ENCODE measurements at regions not wholly inside any gene's neighbourhood (a gene's known extent, or its start where the extent isn't known, plus 50 kb on each side); places are given as distances from the start of the nearest gene placed in this dataset.

GRCh38 chr3:161602918-161603317, 106.3 kb downstream of the OTOL1 start:
- no peak for TF ChIP-seq ZNF138 (CRISPR knock-in tag; conservative IDR thresholded peaks at IDR 0.05)
- no peak for TF ChIP-seq CBFB (CRISPR knock-in tag; IDR thresholded peaks at IDR 0.05; ENCODE audit: low read depth)
- TF ChIP-seq, protein P1, sequence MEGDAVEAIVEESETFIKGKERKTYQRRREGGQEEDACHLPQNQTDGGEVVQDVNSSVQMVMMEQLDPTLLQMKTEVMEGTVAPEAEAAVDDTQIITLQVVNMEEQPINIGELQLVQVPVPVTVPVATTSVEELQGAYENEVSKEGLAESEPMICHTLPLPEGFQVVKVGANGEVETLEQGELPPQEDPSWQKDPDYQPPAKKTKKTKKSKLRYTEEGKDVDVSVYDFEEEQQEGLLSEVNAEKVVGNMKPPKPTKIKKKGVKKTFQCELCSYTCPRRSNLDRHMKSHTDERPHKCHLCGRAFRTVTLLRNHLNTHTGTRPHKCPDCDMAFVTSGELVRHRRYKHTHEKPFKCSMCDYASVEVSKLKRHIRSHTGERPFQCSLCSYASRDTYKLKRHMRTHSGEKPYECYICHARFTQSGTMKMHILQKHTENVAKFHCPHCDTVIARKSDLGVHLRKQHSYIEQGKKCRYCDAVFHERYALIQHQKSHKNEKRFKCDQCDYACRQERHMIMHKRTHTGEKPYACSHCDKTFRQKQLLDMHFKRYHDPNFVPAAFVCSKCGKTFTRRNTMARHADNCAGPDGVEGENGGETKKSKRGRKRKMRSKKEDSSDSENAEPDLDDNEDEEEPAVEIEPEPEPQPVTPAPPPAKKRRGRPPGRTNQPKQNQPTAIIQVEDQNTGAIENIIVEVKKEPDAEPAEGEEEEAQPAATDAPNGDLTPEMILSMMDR (IDR thresholded peaks at IDR 0.05): no peak
- no peak for TF ChIP-seq NR3C1 (CRISPR knock-in tag; conservative IDR thresholded peaks at IDR 0.05; ENCODE audit: low read depth)
- no peak for TF ChIP-seq NFYB (CRISPR knock-in tag; conservative IDR thresholded peaks at IDR 0.05; ENCODE audit: low read depth)
- no peak for TF ChIP-seq E2F1 (CRISPR knock-in tag; IDR thresholded peaks at IDR 0.05)
- no peak for TF ChIP-seq ELF4 (CRISPR knock-in tag; IDR thresholded peaks at IDR 0.05; ENCODE audit: low read depth)
- TF ChIP-seq STAT6 (CRISPR knock-in tag; conservative IDR thresholded peaks at IDR 0.05; ENCODE audit: low read depth): no peak
- TF ChIP-seq, protein P2, sequence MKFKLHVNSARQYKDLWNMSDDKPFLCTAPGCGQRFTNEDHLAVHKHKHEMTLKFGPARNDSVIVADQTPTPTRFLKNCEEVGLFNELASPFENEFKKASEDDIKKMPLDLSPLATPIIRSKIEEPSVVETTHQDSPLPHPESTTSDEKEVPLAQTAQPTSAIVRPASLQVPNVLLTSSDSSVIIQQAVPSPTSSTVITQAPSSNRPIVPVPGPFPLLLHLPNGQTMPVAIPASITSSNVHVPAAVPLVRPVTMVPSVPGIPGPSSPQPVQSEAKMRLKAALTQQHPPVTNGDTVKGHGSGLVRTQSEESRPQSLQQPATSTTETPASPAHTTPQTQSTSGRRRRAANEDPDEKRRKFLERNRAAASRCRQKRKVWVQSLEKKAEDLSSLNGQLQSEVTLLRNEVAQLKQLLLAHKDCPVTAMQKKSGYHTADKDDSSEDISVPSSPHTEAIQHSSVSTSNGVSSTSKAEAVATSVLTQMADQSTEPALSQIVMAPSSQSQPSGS (CRISPR knock-in tag; IDR thresholded peaks at IDR 0.05; ENCODE audit: borderline replicate concordance, low read depth): no peak
- TF ChIP-seq, protein P3, sequence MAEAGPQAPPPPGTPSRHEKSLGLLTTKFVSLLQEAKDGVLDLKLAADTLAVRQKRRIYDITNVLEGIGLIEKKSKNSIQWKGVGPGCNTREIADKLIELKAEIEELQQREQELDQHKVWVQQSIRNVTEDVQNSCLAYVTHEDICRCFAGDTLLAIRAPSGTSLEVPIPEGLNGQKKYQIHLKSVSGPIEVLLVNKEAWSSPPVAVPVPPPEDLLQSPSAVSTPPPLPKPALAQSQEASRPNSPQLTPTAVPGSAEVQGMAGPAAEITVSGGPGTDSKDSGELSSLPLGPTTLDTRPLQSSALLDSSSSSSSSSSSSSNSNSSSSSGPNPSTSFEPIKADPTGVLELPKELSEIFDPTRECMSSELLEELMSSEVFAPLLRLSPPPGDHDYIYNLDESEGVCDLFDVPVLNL (CRISPR knock-in tag; IDR thresholded peaks at IDR 0.05; ENCODE audit: borderline replicate concordance, low read depth): no peak
- no peak for TF ChIP-seq CREB1 (CRISPR knock-in tag; IDR thresholded peaks at IDR 0.05)
- TF ChIP-seq RELA (CRISPR knock-in tag; IDR thresholded peaks at IDR 0.05; ENCODE audit: borderline replicate concordance): no peak
- TF ChIP-seq CREM (CRISPR knock-in tag; IDR thresholded peaks at IDR 0.05): no peak

Data from WTC11 (cell line).